ENCODE measurements at regions not wholly inside any gene's neighbourhood (a gene's known extent, or its start where the extent isn't known, plus 50 kb on each side); places are given as distances from the start of the nearest gene placed in this dataset.

- H3K18ac ChIP-seq (ENCODE audit: low read depth, low read length) = no peak overlapping the region
- H3K4me1 ChIP-seq (ENCODE audit: control insufficient read depth, insufficient read depth, low read length) = peaks cover 2% of the 10 kb centered on the region
- H4K8ac ChIP-seq (ENCODE audit: low read depth in 2 of 2, low read length in 2 of 2) = no peak overlapping the region
- no peak overlapping the region for H3K4me3 ChIP-seq (ENCODE audit: insufficient read depth, low read depth, low read length)
- ATAC-seq (ENCODE audit: low read depth) (no peak), DNase-seq (no peak)
- WGBS, 2 experiments (ENCODE audit: extremely low coverage in 2 of 2, insufficient read length in 1 of 2) = no CpG with 5 or more reads among the region's 3 CpGs
- no peak overlapping the region for H3K4ac ChIP-seq (ENCODE audit: low read depth, low read length)
- H3K9me3 ChIP-seq (ENCODE audit: control insufficient read depth, insufficient read depth, low read length) = peaks cover 15% of the 10 kb centered on the region
- peaks cover 4% of the 10 kb centered on the region; the same call in 1 of the 2 replicates for H3K27me3 ChIP-seq (ENCODE audit: control insufficient read depth, insufficient read depth, low read length)
- no peak overlapping the region for H2AK9ac ChIP-seq (replicated peaks; ENCODE audit: low read depth, low read length, poor library complexity)
- no peak overlapping the region for H2BK5ac ChIP-seq (ENCODE audit: low read depth, low read length, poor library complexity, severe bottlenecking)
- no peak overlapping the region for H3K23ac ChIP-seq (ENCODE audit: low read depth, low read length)
- no TSS peak for BruUV-seq (replicated peaks)
- TF ChIP-seq CEBPB (IDR thresholded peaks at IDR 0.05; ENCODE audit: low read depth, low read length) (no peak), BHLHE40 (IDR thresholded peaks at IDR 0.05; ENCODE audit: low read depth, low read length) (no peak), FOS (IDR thresholded peaks at IDR 0.05; ENCODE audit: low read depth, low read length) (no peak), CTCF (conservative IDR thresholded peaks at IDR 0.05; ENCODE audit: low read depth, low read length) (no peak), RFX5 (IDR thresholded peaks at IDR 0.05; ENCODE audit: low read depth, low read length) (no peak), RCOR1 (IDR thresholded peaks at IDR 0.05; ENCODE audit: insufficient replicate concordance, low read length) (no peak), USF2 (IDR thresholded peaks at IDR 0.05; ENCODE audit: low read depth, low read length) (no peak), MAZ (IDR thresholded peaks at IDR 0.05; ENCODE audit: borderline replicate concordance, low read depth, low read length) (no peak)
- no peak overlapping the region for H3K14ac ChIP-seq (replicated peaks; ENCODE audit: low read depth, low read length)
- H2AFZ ChIP-seq (replicated peaks; ENCODE audit: low read length, poor library complexity) = no peak overlapping the region
- no peaks in the 10 kb centered on the region for H4K20me1 ChIP-seq (ENCODE audit: insufficient read depth, low read length)
- intact Hi-C loops (cut with micrococcal nuclease) = no loop called here
- H4K91ac ChIP-seq (ENCODE audit: insufficient read depth, low read depth, low read length) = no peak overlapping the region
- H2AK5ac ChIP-seq (ENCODE audit: low read depth, low read length) = no peak overlapping the region
- ChIA-PET POLR2A (ENCODE audit: unreplicated experiment) (no interaction called here), CTCF (no interaction called here)
- H2BK120ac ChIP-seq (ENCODE audit: low read depth, low read length) = no peak overlapping the region
- dilution Hi-C loops (cut with HindIII; ENCODE audit: low sequenced_read_pairs, unreplicated experiment) = no loop called here
- H3K9ac ChIP-seq (ENCODE audit: low read depth, low read length) = no peak overlapping the region
- H4K5ac ChIP-seq (ENCODE audit: low read depth, low read length) = no peak overlapping the region
- H3K9me1 ChIP-seq (ENCODE audit: insufficient read depth, low read length) = no peaks in the 10 kb centered on the region
- no peak overlapping the region for H2BK20ac ChIP-seq (ENCODE audit: low read depth, low read length)
- H3K4me2 ChIP-seq (ENCODE audit: low read depth, low read length) = no peak overlapping the region
- H2BK15ac ChIP-seq (ENCODE audit: low read depth, low read length) = no peak overlapping the region
- H3K36me3 ChIP-seq (ENCODE audit: control insufficient read depth, insufficient read depth, low read length) = no peaks in the 10 kb centered on the region
- H3K56ac ChIP-seq (ENCODE audit: extremely low read depth, insufficient read depth, low read length) = no peak overlapping the region
- in situ Hi-C loops (cut with MboI; ENCODE audit: low sequenced_read_pairs) = no loop called here
- no peak overlapping the region for H3K27ac ChIP-seq (ENCODE audit: insufficient read depth, low read length)
- no peaks in the 10 kb centered on the region for H3K79me1 ChIP-seq (ENCODE audit: low read depth in 1 of 2, low read length in 2 of 2)
These were observed 79.9 kb downstream of the COQ2 start for GRCh38 chr4:83204731-83205130.

Measured in IMR-90 (cell line).